Left renal cortex interstitium (tissue), 4 donors: ENCODE measurements at regions not wholly inside any gene's neighbourhood (a gene's known extent, or its start where the extent isn't known, plus 50 kb on each side); places are given as distances from the start of the nearest gene placed in this dataset.
"Not testable (repeated sequence)": the region's sequence is repeated elsewhere in the genome, so short reads cannot be mapped to it uniquely, and the experiment has no call there.

Experiments
- DNase-seq, 4 donors: peaks; one replicate each; pipeline ENCODE4 v3.0.0-alpha.2; 2013; ENCODE audit warnings: low read depth in 4 of 4, low spot score in 2 of 4, missing footprints in 1 of 4

GRCh38 chr20:17891131-17891530 lies 77.5 kb downstream of the SNX5 start:
- DNase-seq, result not testable (repeated sequence)

- no peak for DNase-seq
Measured at GRCh38 chr20:17890330-17890729, 78.3 kb downstream of the SNX5 start.

GRCh38 chr20:17889226-17889625 lies 79.4 kb downstream of the SNX5 start:
- DNase-seq, result no peak

- DNase-seq, result no peak
Measured at GRCh38 chr20:17888044-17888443, 80.5 kb downstream of the SNX5 start.

- no peak for DNase-seq
Measured at GRCh38 chr20:17887331-17888030, 81.1 kb downstream of the SNX5 start.

- DNase-seq, result peak in 1 of 4 donors; percentile 65
Measured at GRCh38 chr20:17885544-17885943, 83.0 kb downstream of the SNX5 start.

- no peak for DNase-seq
Measured at GRCh38 chr20:17885076-17885475, 83.5 kb downstream of the SNX5 start.

GRCh38 chr20:17884307-17885003 lies 84.1 kb downstream of the SNX5 start:
- DNase-seq, result no peak

GRCh38 chr20:17883592-17884306 lies 84.8 kb downstream of the SNX5 start:
- no peak for DNase-seq

GRCh38 chr20:17882834-17883591 lies 85.6 kb downstream of the SNX5 start:
- DNase-seq, result no peak

- DNase-seq, result no peak
Measured at GRCh38 chr20:17882065-17882833, 86.3 kb downstream of the SNX5 start.

GRCh38 chr20:17881741-17882064 lies 86.9 kb downstream of the SNX5 start:
- no peak for DNase-seq

- no peak for DNase-seq
Measured at GRCh38 chr20:17878912-17879602, 89.5 kb downstream of the SNX5 start.

- DNase-seq, result no peak
Measured at GRCh38 chr20:17878069-17878911, 90.3 kb downstream of the SNX5 start.

- DNase-seq, result no peak
Measured at GRCh38 chr20:17875981-17876385, 92.6 kb downstream of the SNX5 start.

GRCh38 chr20:17875106-17875980 lies 93.3 kb downstream of the SNX5 start:
- DNase-seq, result no peak

GRCh38 chr20:17874271-17875105 lies 94.1 kb downstream of the SNX5 start:
- DNase-seq, result no peak
